ENCODE measurements at regions not wholly inside any gene's neighbourhood (a gene's known extent, or its start where the extent isn't known, plus 50 kb on each side); places are given as distances from the start of the nearest gene placed in this dataset.

- Histone ChIP-seq H3K4me1 (ENCODE audit: control insufficient read depth in 1 of 2, insufficient read depth in 2 of 2, low read length in 2 of 2) (no peaks in the 10 kb centered on the region), H3K9me3 (replicated peaks in 1 of 2; ENCODE audit: control insufficient read depth in 1 of 2, insufficient read depth in 1 of 2, low read length in 2 of 2) (no peaks in the 10 kb centered on the region), H3K9ac (ENCODE audit: insufficient read depth, low read length, poor library complexity, severe bottlenecking) (no peak overlapping the region), H3K36me3 (replicated peaks in 1 of 2; ENCODE audit: control insufficient read depth in 1 of 2, insufficient read depth in 2 of 2, low read length in 2 of 2) (no peaks in the 10 kb centered on the region), H3K4me3 (replicated peaks in 1 of 3; ENCODE audit: low read depth in 2 of 3, low read length in 3 of 3) (no peak overlapping the region), H2AFZ (ENCODE audit: insufficient read depth, low read depth, low read length, poor library complexity, severe bottlenecking) (no peak overlapping the region), H4K20me1 (ENCODE audit: insufficient read depth, low read length) (no peaks in the 10 kb centered on the region), H3K27me3 (ENCODE audit: control insufficient read depth in 2 of 2, insufficient read depth in 2 of 2, low read length in 2 of 2) (no peaks in the 10 kb centered on the region), H3K27ac (ENCODE audit: low read depth in 1 of 2, low read length in 2 of 2) (no peak overlapping the region), H3K4me2 (replicated peaks; ENCODE audit: extremely low read depth, low read length, poor library complexity, severe bottlenecking) (no peak overlapping the region), H3K79me2 (ENCODE audit: insufficient read depth, low read length) (no peaks in the 10 kb centered on the region)
- intact Hi-C loops (cut with micrococcal nuclease), result no loop called here
- Mint-ChIP-seq H3K36me3 (no peaks in the 10 kb centered on the region), H3K27me3 (ENCODE audit: low read depth in 3 of 3) (peaks cover 0 to 2% (median 0%) of the 10 kb centered on the region in 3 donors), H3K4me3 (no peak overlapping the region), H3K9me3 (peaks cover 0 to 2% (median 0%) of the 10 kb centered on the region in 7 donors), H3K27ac (no peak overlapping the region), H3K4me1 (no peaks in the 10 kb centered on the region)
- DNase-seq, result no peak
- TF ChIP-seq CTCF (IDR thresholded peaks at IDR 0.05), result no peak
These were observed 635.9 kb upstream of the SUCLG2 start for GRCh38 chr3:68290333-68290732.

- no peak overlapping the region for H3K9ac ChIP-seq (ENCODE audit: insufficient read depth, low read length, poor library complexity, severe bottlenecking)
- WGBS (ENCODE audit: insufficient coverage), result 84% methylated on average over 8 of the region's 8 CpGs
- H3K27me3 ChIP-seq (ENCODE audit: control insufficient read depth in 2 of 2, insufficient read depth in 2 of 2, low read length in 2 of 2), result no peaks in the 10 kb centered on the region
- no peaks in the 10 kb centered on the region for H3K36me3 ChIP-seq (replicated peaks in 1 of 2; ENCODE audit: control insufficient read depth in 1 of 2, insufficient read depth in 2 of 2, low read length in 2 of 2)
- H3K79me2 ChIP-seq (ENCODE audit: insufficient read depth, low read length), result no peaks in the 10 kb centered on the region
- H3K36me3 Mint-ChIP-seq, result no peaks in the 10 kb centered on the region
- no peak overlapping the region for H2AFZ ChIP-seq (ENCODE audit: insufficient read depth, low read depth, low read length, poor library complexity, severe bottlenecking)
- peaks cover 0 to 2% (median 0%) of the 10 kb centered on the region in 7 donors for H3K9me3 Mint-ChIP-seq
- no peaks in the 10 kb centered on the region for H3K4me1 Mint-ChIP-seq
- no peak overlapping the region for H3K4me3 Mint-ChIP-seq
- H3K9me3 ChIP-seq (replicated peaks in 1 of 2; ENCODE audit: control insufficient read depth in 1 of 2, insufficient read depth in 1 of 2, low read length in 2 of 2), result no peaks in the 10 kb centered on the region
- no peak overlapping the region for H3K4me3 ChIP-seq (replicated peaks in 1 of 3; ENCODE audit: low read depth in 2 of 3, low read length in 3 of 3)
- DNase-seq, result no peak
- H4K20me1 ChIP-seq (ENCODE audit: insufficient read depth, low read length), result no peaks in the 10 kb centered on the region
- TF ChIP-seq CTCF (IDR thresholded peaks at IDR 0.05), result no peak
- no peak overlapping the region for H3K27ac ChIP-seq (ENCODE audit: low read depth in 1 of 2, low read length in 2 of 2)
- no peaks in the 10 kb centered on the region for H3K27me3 Mint-ChIP-seq (ENCODE audit: low read depth in 3 of 3)
- intact Hi-C loops (cut with micrococcal nuclease), result no loop called here
- no peaks in the 10 kb centered on the region for H3K4me1 ChIP-seq (ENCODE audit: control insufficient read depth in 1 of 2, insufficient read depth in 2 of 2, low read length in 2 of 2)
- no peak overlapping the region for H3K4me2 ChIP-seq (replicated peaks; ENCODE audit: extremely low read depth, low read length, poor library complexity, severe bottlenecking)
- H3K27ac Mint-ChIP-seq, result no peak overlapping the region
These were observed 633.7 kb upstream of the SUCLG2 start for GRCh38 chr3:68288085-68288484.
